Prostate gland (tissue), 2 donors: ENCODE measurements at regions not wholly inside any gene's neighbourhood (a gene's known extent, or its start where the extent isn't known, plus 50 kb on each side); places are given as distances from the start of the nearest gene placed in this dataset.

Source experiments
- CTCF ChIP-seq, 4 experiments: fragments of 200-600 bp in 2 of 4; fragments of 450-650 bp in 2 of 4; sonication (generic) in 2 of 4; IDR thresholded peaks; 1 replicate in 3 of 4; 2 replicates in 1 of 4; pipeline ENCODE4 v1.5.1; 2016 to 2019; ENCODE audit warnings: antibody characterized with exemption in 4 of 4, mild to moderate bottlenecking in 2 of 4, moderate library complexity in 2 of 4
- POLR2A ChIP-seq: fragments of 450-650 bp; IDR thresholded peaks from one replicate; pipeline ENCODE4 v1.6.1; 2016; ENCODE audit warnings: antibody characterized with exemption, mild to moderate bottlenecking
- POLR2AphosphoS5 ChIP-seq: sonication (generic); formaldehyde crosslinking; IDR thresholded peaks from one replicate; pipeline ENCODE4 v1.6.1; 2017; ENCODE audit warnings: antibody characterized with exemption

DNA sequence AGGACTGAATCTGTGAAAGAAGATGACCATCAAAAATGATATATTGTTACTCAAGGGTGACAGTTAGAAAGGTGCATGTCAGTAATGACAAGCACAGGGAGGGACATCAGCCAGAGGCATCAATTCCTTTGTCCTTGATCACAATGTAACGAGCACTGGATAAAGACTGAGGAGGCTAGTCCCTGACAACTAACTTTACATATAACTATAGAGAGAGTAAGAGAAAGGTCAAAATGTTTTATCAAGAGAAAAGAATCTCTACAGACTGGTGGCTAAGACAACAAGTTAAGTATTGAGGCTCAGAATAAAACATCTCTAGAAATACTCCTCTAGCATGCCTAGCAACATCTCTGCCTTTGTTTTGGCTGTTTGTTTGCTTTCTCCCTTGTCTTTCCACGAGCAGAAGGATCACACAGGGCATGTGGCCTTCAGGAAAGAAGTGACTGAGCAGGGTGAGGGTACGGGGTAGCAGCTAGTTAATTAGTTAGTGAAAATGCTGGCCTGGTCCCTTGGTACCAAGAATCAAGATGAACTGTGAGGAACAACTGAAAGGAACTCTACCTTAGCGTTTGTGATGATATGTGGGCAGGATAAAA is 724.1 kb upstream of the MEF2C start:
- TF ChIP-seq CTCF (IDR thresholded peaks at IDR 0.05) (no peak), POLR2A (no peak), POLR2AphosphoS5 (no peak)
